ENCODE measurements at regions not wholly inside any gene's neighbourhood (a gene's known extent, or its start where the extent isn't known, plus 50 kb on each side); places are given as distances from the start of the nearest gene placed in this dataset.

DNA sequence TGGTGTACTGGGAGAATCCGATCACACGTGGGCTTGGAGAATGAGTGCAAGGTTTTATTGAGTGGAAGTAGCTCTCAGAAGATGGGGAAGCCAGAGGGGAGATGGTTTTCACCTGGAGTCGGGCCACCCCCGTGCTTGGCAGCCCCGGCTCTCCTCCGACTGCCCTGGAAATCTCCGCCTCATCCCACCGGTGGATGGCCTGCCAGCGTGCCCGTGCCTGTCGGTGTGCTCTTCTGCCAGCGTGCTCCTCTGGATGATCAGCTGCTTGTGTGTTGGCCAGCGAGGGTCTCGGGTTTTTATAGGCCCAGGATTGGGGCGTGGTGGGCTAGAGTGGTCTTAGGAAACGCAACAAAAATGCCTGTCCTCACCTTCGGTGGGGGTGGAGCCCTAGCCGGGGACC lies 368.0 kb downstream of the FAT4 start:
- DNase-seq (no peak), ATAC-seq (no peak)
- no peaks in the 10 kb centered on the region for H3K9me3 Mint-ChIP-seq
- H3K36me3 Mint-ChIP-seq (ENCODE audit: insufficient read depth) = no peaks in the 10 kb centered on the region
- H3K4me1 Mint-ChIP-seq (ENCODE audit: low read depth) = no peaks in the 10 kb centered on the region
- H3K4me3 Mint-ChIP-seq = no peak overlapping the region
- no peaks in the 10 kb centered on the region for H3K27me3 Mint-ChIP-seq (ENCODE audit: low read depth)

DNA sequence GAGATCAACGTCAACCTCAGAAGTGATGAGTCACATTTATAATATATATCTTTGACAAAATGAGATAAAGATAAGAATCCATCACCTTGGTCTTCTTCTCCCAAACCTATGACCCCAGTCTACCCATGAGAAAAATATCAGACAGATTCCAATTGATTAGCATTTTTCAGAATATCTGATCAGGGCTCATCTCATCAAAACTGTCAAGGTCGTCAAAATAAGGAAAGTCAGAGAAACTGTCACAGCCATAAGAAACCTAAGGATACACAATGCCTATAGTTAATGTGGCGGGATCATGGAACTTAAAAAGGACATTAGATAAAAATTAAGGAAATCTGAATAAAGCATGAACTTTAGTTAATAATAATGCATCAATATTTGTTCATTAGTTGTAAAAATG lies 374.1 kb downstream of the FAT4 start:
- Mint-ChIP-seq H3K9me3 (no peaks in the 10 kb centered on the region), H3K4me1 (ENCODE audit: low read depth) (no peaks in the 10 kb centered on the region), H3K36me3 (ENCODE audit: insufficient read depth) (no peaks in the 10 kb centered on the region), H3K27me3 (ENCODE audit: low read depth) (no peaks in the 10 kb centered on the region), H3K4me3 (no peak overlapping the region)
- ATAC-seq = no peak
- DNase-seq = no peak

DNA sequence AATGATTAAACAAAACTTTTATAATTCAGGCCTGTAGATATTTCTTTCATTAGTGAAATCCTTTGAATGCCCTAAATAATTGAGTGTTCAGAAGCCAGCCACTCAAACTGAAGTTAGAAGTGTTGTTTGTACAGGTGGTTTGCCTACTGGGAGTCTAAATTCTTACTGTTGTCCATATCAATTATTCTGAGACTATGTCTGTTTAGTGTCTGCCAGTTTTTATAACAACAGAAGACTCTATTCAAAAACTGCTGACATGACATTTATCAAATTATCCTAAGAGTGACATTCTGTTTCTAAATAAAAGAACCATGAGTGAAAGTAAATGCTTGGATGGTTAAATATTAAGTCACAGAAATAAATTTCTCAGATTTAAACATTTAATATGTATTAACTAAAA lies 375.1 kb downstream of the FAT4 start:
- H3K4me1 Mint-ChIP-seq (ENCODE audit: low read depth) = no peaks in the 10 kb centered on the region
- H3K4me3 Mint-ChIP-seq = no peak overlapping the region
- H3K36me3 Mint-ChIP-seq (ENCODE audit: insufficient read depth) = no peaks in the 10 kb centered on the region
- ATAC-seq (no peak), DNase-seq (no peak)
- H3K27me3 Mint-ChIP-seq (ENCODE audit: low read depth) = no peaks in the 10 kb centered on the region
- no peaks in the 10 kb centered on the region for H3K9me3 Mint-ChIP-seq

DNA sequence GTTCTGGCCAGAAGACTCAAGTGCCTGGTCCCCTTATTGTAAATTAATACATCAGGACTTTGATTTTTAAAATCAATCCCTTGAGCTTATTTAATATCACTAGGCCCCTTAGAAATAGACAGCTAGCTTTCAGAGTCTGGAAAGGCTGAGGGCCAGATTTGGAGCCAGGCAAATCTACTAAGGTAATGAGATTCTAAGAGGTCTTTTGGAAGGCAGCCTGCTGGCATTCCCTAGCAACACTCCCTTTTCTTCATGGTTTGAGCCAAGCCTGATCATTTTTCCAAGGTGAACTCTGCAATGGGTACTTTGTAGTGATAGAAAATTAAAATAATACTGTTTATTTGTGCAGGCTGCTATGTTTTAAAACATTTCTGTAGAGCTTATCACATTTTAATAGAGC lies 378.5 kb downstream of the FAT4 start:
- no peak overlapping the region for H3K4me3 Mint-ChIP-seq
- no peaks in the 10 kb centered on the region for H3K4me1 Mint-ChIP-seq (ENCODE audit: low read depth)
- ATAC-seq (no peak), DNase-seq (no peak)
- no peaks in the 10 kb centered on the region for H3K9me3 Mint-ChIP-seq
- H3K27me3 Mint-ChIP-seq (ENCODE audit: low read depth) = no peaks in the 10 kb centered on the region
- no peaks in the 10 kb centered on the region for H3K36me3 Mint-ChIP-seq (ENCODE audit: insufficient read depth)

DNA sequence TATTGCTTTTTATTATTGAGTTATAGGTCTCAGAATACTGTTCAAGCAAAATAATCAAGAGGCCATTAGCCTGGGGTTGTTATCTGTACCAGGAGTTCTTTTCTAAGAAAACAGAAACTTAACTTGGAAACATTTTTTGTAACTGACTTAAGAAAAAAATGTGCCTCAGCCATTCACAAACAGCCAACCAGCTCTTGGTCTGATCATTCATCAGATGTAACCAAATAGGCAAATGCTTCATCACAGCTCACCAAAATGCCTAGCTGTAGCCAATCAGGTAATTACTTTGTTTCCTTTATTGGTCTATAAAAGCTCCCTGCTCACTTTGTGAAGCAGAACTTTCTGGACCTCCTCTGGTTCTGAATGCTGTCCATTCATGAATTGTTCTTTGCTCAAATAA lies 387.7 kb downstream of the FAT4 start:
- Mint-ChIP-seq H3K9me3 (no peaks in the 10 kb centered on the region), H3K36me3 (ENCODE audit: insufficient read depth) (no peaks in the 10 kb centered on the region), H3K4me3 (no peak overlapping the region), H3K4me1 (ENCODE audit: low read depth) (no peaks in the 10 kb centered on the region), H3K27me3 (ENCODE audit: low read depth) (no peaks in the 10 kb centered on the region)
- DNase-seq (no peak), ATAC-seq (no peak)

DNA sequence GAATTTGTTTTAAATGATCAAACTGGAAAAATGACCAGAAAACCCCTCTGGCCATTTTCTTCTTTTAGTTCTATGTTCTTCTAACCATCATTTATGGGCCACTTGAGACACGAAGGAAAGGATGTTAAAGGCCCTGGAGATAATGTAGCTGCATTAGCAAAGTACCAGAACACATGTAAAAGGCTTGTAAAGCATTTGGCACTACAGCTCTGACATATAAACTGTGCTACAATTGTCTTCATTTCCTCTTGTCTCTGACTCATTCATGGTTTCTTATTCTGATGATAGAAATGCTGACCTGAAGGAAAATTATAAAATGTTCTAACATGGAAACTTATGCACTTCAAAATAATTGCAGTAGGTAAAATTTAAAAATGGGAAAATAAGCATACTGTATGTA lies 388.7 kb downstream of the FAT4 start:
- Mint-ChIP-seq H3K9me3 (no peaks in the 10 kb centered on the region), H3K27me3 (ENCODE audit: low read depth) (no peaks in the 10 kb centered on the region), H3K4me1 (ENCODE audit: low read depth) (no peaks in the 10 kb centered on the region), H3K4me3 (no peak overlapping the region), H3K36me3 (ENCODE audit: insufficient read depth) (no peaks in the 10 kb centered on the region)
- ATAC-seq = no peak
- no peak for DNase-seq

DNA sequence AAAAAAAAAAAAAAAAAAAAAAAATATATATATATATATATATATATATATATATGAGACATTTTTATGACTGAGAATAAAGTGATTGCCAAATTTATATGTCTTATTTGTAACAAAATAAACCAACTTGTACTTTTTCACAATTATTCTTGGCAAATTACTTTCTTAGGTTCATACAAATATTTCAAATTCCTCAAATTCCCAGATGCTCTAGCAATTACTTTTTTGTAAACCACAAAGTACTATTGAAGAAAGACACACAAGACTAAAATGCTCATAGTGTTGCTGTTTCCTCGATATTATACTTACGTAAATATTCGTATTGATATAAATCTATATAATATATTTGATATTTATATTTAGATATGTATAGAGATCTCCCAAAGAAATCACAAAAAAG lies 390.0 kb downstream of the FAT4 start:
- H3K9me3 Mint-ChIP-seq = no peaks in the 10 kb centered on the region
- H3K4me1 Mint-ChIP-seq (ENCODE audit: low read depth) = no peaks in the 10 kb centered on the region
- no peaks in the 10 kb centered on the region for H3K27me3 Mint-ChIP-seq (ENCODE audit: low read depth)
- DNase-seq = no peak
- no peaks in the 10 kb centered on the region for H3K36me3 Mint-ChIP-seq (ENCODE audit: insufficient read depth)
- H3K4me3 Mint-ChIP-seq = no peak overlapping the region
- no peak for ATAC-seq

DNA sequence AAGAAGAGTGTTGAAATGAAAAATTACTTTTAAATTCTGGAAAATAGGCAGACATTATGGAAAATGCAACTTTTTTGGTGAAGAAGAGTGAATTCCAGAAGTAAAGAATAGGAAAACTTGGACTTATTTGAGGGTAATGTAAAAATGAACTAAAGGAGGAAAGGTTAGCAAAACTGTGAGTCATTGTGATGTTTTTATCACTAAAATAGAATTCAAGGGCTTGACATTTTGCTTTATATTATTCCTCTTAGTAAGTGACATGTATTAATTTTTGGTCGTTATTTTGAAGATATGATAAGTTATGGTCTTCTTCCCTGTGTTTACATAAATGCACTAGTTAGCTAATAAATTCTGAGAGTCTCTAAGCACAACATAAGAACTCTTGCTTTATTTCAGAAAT lies 390.9 kb downstream of the FAT4 start:
- H3K27me3 Mint-ChIP-seq (ENCODE audit: low read depth) = no peaks in the 10 kb centered on the region
- H3K9me3 Mint-ChIP-seq = no peaks in the 10 kb centered on the region
- H3K36me3 Mint-ChIP-seq (ENCODE audit: insufficient read depth) = no peaks in the 10 kb centered on the region
- ATAC-seq (no peak), DNase-seq (no peak)
- no peak overlapping the region for H3K4me3 Mint-ChIP-seq
- H3K4me1 Mint-ChIP-seq (ENCODE audit: low read depth) = no peaks in the 10 kb centered on the region

DNA sequence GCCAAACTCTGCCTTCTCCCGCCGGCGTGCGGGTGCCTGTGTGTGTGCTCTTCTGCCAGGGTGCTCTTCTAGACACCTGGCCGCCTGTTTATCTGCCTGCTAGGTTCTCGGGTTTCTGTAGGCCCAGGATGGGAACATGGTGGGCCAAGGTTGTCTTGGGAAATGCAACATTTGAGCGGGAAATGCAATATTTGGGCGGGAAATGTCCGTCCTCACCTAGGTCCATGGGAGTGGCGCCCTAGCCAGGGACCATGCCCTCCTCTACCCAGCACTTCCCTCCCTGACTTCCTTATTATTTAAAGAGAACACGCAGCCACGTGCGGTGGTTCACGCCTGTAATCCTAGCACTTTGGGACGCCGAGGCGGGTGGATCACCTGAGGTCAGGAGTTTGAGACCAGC lies 392.6 kb downstream of the FAT4 start:
- DNase-seq (no peak), ATAC-seq (no peak)
- H3K4me1 Mint-ChIP-seq (ENCODE audit: low read depth) = no peaks in the 10 kb centered on the region
- no peaks in the 10 kb centered on the region for H3K27me3 Mint-ChIP-seq (ENCODE audit: low read depth)
- no peak overlapping the region for H3K4me3 Mint-ChIP-seq
- H3K36me3 Mint-ChIP-seq (ENCODE audit: insufficient read depth) = no peaks in the 10 kb centered on the region
- H3K9me3 Mint-ChIP-seq = no peaks in the 10 kb centered on the region

DNA sequence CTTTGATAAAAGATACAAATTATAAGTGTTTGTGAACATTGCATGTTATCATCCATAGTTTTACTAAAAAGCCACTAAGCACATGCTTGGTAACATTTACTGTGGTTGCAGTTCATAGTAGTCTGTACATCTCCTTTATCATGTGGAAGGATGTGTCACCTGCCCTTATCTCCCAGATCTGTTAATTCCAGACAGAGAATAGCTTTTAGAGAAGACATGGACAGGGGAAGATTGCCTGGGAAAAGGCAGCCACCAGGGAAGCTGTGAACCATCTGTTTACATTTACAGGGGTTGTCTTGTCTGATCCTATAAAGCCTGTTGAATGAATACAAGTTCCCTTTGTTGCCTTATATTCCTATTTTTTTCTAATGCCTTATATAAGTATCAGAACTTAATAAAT lies 396.0 kb downstream of the FAT4 start:
- DNase-seq (no peak), ATAC-seq (no peak)
- H3K4me1 Mint-ChIP-seq (ENCODE audit: low read depth) = no peaks in the 10 kb centered on the region
- H3K27me3 Mint-ChIP-seq (ENCODE audit: low read depth) = no peaks in the 10 kb centered on the region
- H3K36me3 Mint-ChIP-seq (ENCODE audit: insufficient read depth) = no peaks in the 10 kb centered on the region
- peaks cover 4% of the 10 kb centered on the region for H3K9me3 Mint-ChIP-seq
- H3K4me3 Mint-ChIP-seq = no peak overlapping the region

DNA sequence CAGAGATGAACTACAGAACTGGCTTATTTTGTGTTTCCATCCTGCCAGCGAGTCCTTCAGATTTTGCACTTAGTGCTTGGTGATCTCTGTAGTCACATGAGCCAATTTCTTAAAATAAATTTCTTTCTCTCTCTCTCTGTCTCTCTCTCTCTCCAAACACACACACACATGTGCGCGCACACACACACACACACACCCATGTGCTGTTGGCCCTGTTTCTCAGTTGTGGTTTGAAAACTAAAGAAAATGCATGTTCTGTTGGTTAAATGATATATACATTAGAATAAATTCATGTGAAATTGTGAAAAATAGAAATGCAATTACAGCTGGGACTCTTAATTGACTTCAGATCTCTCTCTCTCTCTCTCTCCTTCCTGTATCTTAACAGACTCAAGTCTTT lies 399.3 kb downstream of the FAT4 start:
- no peaks in the 10 kb centered on the region for H3K27me3 Mint-ChIP-seq (ENCODE audit: low read depth)
- H3K9me3 Mint-ChIP-seq = peaks cover 7% of the 10 kb centered on the region
- no peaks in the 10 kb centered on the region for H3K4me1 Mint-ChIP-seq (ENCODE audit: low read depth)
- no peaks in the 10 kb centered on the region for H3K36me3 Mint-ChIP-seq (ENCODE audit: insufficient read depth)
- DNase-seq (no peak), ATAC-seq (no peak)
- no peak overlapping the region for H3K4me3 Mint-ChIP-seq

DNA sequence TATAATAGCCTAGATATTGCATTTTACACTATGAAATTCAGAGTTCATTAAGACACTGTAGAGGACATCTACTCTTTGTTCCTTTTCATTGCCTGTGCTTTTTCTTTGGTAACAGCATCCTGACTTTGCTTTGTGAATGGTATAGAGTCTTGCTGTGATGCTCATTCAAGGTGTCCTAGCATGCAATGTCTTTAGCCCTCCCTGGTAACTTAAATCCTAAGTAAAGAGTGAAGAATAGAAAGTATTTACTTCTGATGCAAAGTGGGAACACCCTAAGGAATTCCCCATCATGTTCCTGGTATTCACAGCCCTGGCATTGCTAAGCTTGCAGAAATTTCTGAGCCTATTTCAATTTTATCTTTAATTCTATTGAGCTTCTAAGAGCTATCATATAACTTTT lies 400.1 kb downstream of the FAT4 start:
- Mint-ChIP-seq H3K27me3 (ENCODE audit: low read depth) (no peaks in the 10 kb centered on the region), H3K4me3 (no peak overlapping the region), H3K4me1 (ENCODE audit: low read depth) (no peaks in the 10 kb centered on the region), H3K9me3 (peaks cover 7% of the 10 kb centered on the region), H3K36me3 (ENCODE audit: insufficient read depth) (no peaks in the 10 kb centered on the region)
- ATAC-seq (no peak), DNase-seq (no peak)

DNA sequence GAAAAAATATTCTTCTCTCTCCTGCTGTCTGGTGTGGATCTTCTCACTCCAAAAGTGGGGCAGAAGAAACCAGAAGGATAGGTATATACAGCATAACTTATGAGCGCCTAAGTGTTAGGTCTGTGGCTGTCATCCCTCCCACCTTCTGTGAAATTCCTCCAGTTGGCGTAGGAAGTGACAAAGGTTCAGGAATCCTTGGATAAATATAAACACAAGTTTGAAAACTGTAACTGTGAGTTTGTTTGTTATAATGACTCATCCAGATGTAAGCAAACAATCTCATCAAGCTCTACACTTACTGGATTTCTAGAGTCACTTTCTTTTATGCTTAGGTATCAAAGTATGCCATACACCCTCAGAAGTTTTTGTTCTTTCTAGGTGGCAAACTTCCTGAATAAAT lies 405.2 kb downstream of the FAT4 start:
- no peaks in the 10 kb centered on the region for H3K27me3 Mint-ChIP-seq (ENCODE audit: low read depth)
- H3K9me3 Mint-ChIP-seq = peaks cover 4% of the 10 kb centered on the region
- no peaks in the 10 kb centered on the region for H3K4me1 Mint-ChIP-seq (ENCODE audit: low read depth)
- no peak for ATAC-seq
- DNase-seq = no peak
- H3K4me3 Mint-ChIP-seq = no peak overlapping the region
- H3K36me3 Mint-ChIP-seq (ENCODE audit: insufficient read depth) = no peaks in the 10 kb centered on the region

DNA sequence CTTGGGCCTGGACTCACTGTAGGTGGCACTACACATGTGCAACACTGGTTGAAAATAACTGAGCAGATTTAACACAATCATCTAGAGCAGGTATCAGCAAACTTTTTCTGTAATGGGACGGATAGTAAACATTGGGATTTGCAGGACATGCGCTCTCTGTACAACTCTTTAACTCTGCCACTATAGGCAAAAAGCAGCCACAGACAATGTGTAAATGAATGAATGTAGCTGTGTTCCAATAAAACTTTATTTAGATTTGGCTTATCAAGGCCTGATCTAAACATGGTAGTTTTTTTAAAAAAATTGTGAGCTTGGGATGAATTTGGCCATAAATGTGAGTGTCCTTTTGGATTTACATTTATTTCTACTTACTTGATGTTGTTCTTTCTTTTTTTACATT lies 407.3 kb downstream of the FAT4 start:
- H3K9me3 Mint-ChIP-seq = peaks cover 4% of the 10 kb centered on the region
- H3K4me1 Mint-ChIP-seq (ENCODE audit: low read depth) = no peaks in the 10 kb centered on the region
- ATAC-seq (no peak), DNase-seq (no peak)
- no peaks in the 10 kb centered on the region for H3K27me3 Mint-ChIP-seq (ENCODE audit: low read depth)
- no peak overlapping the region for H3K4me3 Mint-ChIP-seq
- no peaks in the 10 kb centered on the region for H3K36me3 Mint-ChIP-seq (ENCODE audit: insufficient read depth)

DNA sequence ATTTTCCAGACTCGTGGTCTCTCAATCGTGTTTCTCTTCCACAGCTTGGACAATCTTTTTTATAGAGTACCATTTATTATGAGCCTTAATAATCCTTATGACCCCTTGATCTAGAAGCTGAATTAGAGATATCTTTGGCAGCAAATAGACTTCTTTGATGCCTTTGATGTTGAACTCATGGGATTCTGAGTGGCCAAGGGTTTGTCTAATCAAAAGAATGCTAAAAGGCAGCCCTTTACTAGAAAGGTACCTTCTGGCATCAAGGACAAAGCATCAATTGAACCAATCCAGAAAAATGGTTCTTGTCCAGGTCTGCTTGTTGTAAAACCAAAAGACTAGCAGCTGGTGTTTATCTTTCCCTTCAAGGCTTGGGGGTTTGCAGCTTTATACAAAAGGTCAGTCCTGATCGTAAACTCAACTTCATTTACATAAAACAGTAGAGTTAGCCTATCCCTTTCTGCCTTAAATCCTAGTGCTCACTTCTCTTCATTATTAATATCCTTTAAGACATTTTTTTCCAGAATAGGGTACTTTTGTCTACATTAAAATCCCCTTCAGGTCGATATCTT lies 411.3 kb downstream of the FAT4 start:
- DNase-seq = no peak
- Mint-ChIP-seq H3K4me3 (no peak overlapping the region), H3K36me3 (ENCODE audit: insufficient read depth) (no peaks in the 10 kb centered on the region), H3K9me3 (peaks cover 4% of the 10 kb centered on the region), H3K27me3 (ENCODE audit: low read depth) (no peaks in the 10 kb centered on the region), H3K4me1 (ENCODE audit: low read depth) (no peaks in the 10 kb centered on the region)
- ATAC-seq = no peak

DNA sequence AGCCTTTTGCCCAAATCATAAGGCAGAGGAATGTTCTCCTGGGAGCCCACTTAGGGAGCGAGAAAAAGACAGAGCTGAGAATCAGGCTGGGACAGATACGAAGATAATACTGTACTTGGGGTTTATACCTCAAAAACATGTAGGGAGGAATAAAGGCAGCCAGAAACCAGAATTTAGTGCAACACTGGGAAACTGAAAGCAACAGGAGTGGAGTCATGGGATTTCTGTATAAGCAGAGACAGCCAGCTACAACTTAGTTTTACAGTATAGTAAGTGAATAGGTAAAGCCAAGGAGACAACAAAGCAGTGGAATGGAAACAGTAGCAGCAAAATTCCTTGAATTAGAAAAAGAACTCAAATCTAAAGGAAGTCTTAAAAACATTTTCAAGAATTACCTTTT lies 413.2 kb downstream of the FAT4 start:
- ATAC-seq = no peak
- H3K4me3 Mint-ChIP-seq = no peak overlapping the region

More for the DNA sequence above, 413.2 kb downstream of the FAT4 start:
- DNase-seq = no peak
- Mint-ChIP-seq H3K36me3 (ENCODE audit: insufficient read depth) (no peaks in the 10 kb centered on the region), H3K27me3 (ENCODE audit: low read depth) (no peaks in the 10 kb centered on the region), H3K4me1 (ENCODE audit: low read depth) (no peaks in the 10 kb centered on the region), H3K9me3 (peaks cover 4% of the 10 kb centered on the region)
